GM21390 (cell line): ENCODE measurements at regions not wholly inside any gene's neighbourhood (a gene's known extent, or its start where the extent isn't known, plus 50 kb on each side); places are given as distances from the start of the nearest gene placed in this dataset.
"Not testable (repeated sequence)": the region's sequence is repeated elsewhere in the genome, so short reads cannot be mapped to it uniquely, and the experiment has no call there.

Experiments
- ATAC-seq: cut with Tn5 transposase; IDR thresholded peaks from one replicate; pipeline ENCODE4 v1.9.1; 2021; ENCODE audit not compliant: unreplicated experiment

DNA sequence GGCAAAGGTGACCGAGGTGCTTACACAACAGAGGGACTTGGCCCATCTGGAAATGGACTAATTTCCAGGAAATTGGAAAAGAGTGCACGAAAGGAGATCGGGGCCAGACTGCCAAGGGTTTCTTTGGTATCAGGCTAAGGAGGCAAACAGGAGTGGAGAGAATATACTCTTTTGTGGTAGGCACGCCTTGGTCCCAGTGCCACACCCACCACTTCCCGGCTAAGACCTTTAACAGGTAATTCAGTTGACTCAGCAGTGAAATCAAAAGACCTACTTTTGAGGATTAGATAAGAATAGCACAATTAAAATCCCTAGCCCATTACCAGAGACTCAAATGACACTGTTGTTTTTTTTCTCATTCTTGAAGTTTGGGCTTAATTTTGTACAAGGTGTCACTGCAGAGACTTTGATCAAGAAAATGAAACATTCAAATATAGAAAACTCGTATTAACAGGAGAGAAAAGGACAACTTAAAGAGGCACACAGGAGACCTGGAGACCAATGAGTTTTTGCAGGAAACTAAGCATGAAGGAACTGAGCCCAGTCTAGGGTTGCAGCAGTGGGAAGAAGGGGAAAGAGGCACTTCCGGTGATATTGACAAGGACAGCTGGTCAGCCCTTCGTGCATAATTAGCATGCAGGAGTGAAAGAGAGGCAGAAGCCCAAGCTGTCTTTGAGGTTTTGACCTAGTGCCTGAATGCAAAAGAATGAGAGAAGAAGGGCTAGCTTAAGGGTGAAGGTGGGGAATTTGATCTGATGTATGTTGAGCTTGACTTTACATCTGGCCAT lies 265.5 kb upstream of the CCL2 start:
- no peak for ATAC-seq

DNA sequence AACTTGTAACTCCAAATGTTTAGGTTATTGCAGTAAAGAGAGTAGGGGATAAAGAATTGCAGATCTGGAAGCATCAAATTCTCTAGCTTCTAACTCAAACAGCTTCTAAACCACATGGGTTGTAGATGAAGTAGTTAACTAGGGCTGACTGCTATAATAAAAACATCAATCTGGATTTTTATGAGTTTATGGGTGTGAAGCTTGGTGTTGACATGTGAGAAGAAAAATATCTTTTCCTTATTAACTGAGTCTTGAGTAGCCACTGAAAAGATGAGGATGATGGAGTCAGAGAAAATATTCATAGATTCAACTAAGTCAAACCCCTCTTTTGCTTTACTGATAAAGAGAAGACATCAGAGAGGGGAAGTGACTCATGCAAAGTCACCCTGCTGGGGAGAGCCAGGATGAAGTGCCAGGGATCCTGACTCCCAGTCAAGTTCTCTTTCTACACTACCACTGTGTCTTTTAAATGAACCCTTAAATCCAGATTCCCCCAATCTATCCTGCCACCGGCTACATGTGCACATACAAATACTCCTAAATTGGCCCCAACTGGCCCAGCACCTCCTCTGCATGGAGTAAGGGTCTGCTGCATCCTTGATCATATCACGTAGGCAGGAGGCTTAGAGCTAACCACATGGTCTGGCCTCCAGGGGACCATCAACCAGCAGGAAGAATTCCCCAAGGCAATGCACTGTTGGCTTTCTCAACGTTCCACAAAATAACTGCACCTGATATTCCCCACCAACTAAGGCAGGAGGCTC lies 264.0 kb upstream of the CCL2 start:
- ATAC-seq: no peak

DNA sequence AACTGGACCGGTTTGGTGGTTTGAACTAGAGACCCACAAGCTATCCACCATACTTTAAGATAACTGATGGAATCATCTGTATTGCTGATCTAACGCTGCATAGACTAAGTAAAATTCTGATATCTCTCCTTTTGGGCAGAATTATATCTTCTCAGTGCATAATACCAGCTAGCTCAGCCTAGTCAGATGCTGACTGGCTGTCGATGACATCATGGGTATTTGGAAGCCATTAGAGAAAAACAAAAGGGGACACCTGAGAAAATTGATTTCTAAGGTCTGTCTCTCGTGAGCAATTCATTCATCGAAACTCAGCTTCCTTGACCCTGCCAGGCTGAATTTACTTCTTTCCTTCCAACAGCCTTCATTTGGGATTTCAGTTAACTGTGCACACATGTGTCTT lies 263.0 kb upstream of the CCL2 start:
- ATAC-seq: no peak

DNA sequence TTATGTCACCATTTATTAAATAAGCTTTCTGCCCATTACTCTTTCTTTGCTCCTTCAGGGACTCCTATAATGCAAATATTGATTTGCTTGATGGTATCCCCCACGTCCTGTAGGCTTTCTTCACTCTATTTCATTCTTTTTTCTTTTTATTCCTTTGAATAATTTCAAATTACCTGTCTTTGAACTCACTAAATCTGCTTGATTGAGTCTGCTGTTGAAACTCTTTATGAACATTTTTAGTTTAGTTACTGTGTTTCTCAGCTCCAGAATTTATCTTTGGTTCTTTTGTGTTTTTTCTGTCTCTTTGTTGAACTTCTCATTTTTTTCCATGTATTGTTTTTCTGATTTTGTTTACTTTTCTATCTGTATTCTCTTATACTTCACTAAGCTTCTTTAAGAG lies 254.4 kb upstream of the CCL2 start:
- no peak for ATAC-seq

DNA sequence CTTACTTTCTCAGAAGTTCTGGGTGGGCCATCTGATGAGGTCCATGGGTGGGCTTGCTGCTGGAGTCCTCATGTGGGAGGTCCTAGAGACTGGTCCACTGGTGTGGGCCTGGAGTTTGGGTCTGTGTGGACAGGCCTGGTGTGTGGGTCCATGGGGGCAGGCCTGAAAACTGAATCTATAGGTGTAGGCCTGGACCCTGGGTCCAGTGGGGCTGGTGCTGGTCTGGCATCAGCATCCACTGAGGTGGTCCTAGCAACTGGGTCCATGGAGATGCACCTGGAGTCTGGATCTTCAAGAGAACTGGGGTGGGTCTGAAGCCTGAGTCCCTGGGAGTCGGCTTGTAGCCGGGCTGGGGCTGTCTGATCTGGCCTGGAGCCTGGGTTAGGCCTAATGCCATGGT lies 253.8 kb upstream of the CCL2 start:
- ATAC-seq: no peak

DNA sequence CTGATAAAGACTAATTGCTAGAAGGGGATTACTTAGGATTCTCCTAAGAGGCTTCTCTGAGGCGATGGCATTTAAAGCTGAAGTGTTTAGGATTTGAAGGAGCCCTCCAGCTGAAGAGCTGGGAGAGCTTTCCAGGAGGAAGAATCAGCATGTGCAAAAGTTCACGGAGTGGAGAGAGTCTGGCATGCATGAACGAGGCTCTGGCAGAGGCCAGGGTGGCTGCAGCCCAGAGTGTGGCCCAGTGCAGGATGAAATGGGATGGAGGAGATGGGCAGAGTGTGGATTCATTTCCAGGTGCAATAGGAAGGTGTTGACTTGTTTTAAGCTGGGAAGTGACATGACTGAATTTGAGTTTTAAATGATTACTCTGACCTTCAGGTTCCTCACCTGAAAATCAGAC lies 249.0 kb upstream of the CCL2 start:
- no peak for ATAC-seq

DNA sequence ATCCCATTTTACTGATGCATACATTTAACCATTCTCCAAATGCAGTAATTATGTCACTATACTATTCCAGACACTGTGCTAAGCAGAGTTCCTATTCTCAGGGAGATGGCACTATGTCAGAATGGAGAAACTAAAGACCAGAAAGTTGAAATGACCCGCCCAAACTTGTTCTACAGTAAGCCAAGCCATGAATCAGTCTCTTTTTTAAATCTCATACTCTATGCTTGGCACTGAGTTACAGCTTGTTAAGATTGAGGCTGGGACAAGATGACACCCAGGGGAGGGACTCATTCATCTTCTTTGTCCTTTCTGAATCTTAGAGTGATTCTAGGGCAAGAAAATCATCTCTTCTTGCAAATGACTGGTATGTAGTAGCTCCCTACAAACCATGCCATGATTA lies 247.0 kb upstream of the CCL2 start:
- no peak for ATAC-seq

DNA sequence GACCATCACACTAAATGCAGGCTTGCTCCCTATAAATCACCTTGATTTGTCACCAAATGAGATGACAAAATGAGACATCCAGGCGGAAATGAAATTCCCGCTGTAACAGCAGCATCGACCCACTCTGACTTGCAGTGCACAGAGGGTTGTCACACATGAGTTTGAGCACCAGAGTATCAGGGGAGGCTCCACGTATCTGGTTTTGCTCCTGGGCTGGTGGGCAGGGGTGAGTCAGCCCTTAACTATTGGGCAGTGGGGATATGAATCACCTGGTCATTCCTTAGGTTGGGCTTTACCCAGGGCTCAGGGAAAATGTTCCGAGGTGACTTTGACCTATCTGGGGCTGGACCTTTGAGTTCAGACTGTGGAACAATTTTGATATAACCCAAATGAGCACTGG lies 245.2 kb upstream of the CCL2 start:
- no peak for ATAC-seq

DNA sequence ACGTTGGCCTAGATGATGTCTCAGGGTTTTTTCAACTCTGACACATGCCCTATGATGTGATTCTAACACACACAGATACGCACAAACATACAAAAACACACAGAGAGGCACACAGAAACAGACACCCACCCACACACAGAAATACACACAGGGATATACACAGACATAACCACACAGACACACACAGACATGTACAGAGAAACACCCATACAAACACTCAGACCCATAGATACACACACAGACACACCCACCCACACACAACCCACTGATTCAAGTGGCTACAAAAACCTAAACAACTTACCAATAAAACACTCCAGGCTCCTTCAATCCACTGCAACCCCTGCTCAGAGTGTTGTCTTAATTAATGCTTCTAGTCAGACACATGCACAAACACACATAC lies 244.6 kb upstream of the CCL2 start:
- ATAC-seq: no peak

DNA sequence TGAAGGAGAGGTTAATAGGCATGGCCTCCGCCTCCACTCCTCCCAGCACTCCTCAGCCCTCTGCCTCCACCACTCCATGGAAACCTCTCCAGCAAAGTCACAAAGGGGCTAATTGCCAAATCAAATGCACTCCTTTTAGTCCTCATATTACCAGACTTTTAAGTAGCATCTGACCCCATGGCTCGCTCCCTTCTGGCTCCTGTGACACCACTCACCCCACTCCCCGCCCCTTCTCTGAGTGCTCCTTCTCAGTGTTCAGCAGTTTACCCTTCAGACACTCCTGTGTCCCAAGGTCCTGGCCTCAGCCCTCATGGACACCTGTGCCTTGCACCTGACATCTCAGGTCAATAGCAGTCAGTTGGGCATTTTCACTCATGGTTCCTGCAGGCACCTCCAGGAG lies 243.5 kb upstream of the CCL2 start:
- ATAC-seq: no peak

DNA sequence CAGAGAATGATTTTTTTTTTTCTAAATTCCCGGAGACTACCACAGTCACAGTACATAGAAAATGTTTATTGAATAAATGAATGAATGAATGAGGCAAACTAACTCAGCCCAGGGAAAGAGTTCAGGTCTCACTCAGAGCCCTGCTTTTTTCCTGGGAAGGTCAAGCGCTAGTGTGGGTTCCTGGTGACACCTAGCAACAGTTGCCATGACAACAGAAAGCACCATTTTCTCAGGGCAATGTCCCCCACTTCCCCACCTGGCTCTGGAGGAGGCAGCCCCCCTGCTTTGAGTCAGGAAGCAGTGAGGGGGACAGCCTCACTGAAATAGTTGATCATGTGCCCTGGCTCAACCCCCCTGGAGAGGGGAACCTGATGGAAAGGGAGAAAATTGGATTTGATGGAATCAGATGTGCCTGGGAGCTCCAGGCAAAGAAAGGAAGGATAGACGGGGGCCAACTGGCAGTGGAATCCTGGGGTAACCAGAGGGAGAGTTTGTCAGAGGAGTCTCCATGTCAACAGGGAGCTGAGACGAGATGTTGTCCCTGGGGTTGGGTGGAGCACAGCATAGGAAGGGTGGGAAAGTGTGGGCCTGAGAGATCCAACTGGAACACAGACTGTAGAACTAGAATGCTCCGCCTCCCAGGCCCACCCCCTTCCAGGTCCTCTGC lies 242.2 kb upstream of the CCL2 start:
- ATAC-seq: no peak

DNA sequence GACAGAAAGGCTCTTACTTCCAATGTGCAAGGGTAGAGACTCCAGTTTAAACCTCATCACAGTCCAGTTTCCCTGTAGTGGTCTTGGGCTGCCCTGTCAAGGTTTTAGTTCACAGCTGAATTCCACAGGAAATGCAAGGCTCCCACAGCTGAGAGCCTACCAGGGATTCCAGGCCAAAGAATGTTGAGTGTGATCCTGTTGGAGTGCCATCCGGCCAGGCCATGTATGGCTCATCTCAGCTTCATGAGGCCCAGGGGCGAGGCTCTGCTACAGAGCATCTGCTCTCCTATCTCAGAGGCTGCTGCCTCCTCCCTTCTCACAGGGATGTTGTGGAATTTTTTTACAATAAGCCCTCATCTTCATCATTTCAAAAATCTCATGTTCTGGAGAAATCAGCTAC lies 239.8 kb upstream of the CCL2 start:
- no peak for ATAC-seq

DNA sequence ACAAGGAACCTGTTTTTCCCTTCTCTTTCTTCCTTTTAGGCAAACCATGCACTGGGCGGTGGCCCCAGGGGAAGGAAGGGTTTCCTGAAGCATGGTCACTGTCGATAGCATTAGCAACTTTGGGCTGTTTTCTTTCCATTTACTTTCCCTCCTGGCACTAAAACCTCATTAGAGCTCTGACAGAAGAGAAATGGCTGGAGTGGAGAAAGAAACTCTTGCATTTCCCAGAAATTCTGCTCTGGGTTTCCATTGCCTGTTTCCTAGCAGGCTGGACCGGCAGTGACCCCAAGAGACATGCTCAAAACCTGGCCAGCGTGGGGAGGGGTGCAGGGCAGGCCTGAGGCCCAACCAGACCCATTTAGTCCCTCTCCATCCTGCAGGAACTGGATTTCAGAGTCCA lies 230.7 kb upstream of the CCL2 start:
- ATAC-seq: no peak

DNA sequence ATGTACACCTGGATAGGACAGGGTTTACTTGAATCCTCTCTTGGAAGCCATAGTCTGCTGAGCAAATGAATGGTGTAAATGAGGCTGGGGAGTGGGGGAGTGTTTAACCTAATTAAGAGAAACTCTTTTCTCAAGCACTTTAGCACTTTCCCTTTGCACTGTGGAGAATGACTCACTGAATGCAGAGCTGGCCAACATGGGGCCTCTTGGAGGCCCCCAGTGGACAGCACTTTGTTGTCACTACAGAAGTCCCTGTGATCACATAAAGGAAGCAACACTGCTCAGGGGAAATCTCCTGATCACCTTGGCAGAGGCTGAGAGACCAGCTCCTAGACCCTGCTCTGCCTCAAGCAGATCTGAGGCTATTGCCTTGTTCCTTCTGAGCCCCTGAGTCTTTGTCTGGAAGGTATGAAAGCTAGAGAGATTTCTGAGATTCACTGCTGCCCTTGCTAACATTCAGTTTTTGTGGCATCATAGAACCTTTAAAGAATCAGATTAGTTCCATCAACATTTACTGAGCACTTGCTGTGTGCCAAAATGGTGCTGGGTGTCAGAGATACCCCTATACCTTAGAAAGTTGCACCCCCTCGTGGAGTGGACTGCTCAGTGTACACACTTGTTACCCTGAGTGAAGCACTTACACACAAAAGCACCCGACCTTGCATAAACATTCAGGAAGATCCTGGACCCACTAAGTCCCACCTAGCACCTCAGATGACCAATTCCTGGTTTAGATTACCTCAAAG lies 230.1 kb upstream of the CCL2 start:
- ATAC-seq: no peak

DNA sequence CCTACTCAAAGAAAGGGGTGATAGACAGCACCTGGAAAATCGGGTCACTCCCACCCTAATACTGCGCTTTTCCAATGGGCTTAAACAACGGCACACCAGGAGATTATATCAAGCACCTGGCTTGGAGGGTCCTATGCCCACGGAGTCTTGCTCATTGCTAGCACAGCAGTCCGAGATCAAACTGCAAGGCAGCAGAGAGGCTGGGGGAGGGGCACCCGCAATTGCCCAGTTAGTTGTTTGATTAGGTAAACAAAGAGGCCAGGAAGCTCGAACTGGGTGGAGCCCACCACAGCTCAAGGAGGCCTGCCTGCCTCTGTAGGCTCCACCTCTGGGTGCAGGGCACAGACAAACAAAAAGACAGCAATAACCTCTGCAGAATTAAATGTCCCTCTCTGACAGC lies 224.5 kb upstream of the CCL2 start:
- ATAC-seq: not testable (repeated sequence)

DNA sequence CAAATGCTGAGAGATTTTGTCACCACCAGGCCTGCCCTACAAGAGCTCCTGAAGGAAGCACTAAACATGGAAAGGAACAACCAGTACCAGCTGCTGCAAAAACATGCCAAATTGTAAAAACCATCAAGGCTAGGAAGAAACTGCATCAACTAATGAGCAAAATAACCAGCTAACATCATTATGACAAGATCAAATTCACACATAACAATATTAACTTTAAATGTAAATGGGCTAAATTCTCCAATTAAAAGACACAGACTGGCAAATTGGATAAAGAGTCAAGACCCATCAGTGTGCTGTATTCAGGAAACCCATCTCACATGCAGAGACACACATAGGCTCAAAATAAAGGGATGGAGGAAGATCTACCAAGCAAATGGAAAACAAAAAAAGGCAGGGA lies 222.8 kb upstream of the CCL2 start:
- ATAC-seq: not testable (repeated sequence)

DNA sequence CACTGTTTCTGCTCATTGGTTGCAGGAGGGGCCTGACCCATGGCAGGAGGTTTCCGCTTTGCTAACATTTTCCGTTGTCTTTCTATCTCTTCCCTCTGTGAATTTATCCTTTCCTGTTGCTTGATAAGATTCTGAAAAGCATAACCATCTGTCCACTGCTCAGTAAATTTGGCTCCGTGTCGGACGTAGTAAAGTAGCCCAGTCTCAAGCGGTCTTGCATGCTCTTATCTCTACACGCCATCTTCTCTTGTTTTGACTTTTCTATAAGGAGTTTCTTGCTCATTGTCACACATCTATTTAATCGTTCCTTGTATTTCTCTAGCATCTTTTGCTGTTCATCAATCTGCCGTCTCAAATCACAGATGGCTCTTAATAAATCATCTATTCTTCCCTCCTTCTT lies 216.3 kb upstream of the CCL2 start:
- not testable (repeated sequence) for ATAC-seq

DNA sequence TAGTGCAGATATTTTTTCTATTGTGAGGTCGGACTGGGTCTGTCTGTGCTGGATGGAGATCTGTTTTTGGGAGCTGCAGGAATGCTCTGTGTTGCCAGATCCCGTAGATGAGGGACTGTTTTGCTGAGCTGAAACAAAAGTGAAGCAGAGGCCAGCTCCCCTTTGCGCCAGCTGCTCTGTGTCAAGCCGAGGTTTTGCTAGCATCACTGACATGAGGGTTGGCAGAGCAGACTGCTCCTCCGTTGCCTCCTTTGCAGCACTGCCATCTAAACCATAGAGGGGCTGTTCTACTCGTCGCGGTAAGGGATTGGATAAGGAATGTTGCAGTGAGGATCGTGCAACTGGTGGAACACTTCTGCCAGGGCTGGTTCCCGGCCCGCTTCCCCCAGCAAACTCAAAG lies 215.9 kb upstream of the CCL2 start:
- ATAC-seq: not testable (repeated sequence)

DNA sequence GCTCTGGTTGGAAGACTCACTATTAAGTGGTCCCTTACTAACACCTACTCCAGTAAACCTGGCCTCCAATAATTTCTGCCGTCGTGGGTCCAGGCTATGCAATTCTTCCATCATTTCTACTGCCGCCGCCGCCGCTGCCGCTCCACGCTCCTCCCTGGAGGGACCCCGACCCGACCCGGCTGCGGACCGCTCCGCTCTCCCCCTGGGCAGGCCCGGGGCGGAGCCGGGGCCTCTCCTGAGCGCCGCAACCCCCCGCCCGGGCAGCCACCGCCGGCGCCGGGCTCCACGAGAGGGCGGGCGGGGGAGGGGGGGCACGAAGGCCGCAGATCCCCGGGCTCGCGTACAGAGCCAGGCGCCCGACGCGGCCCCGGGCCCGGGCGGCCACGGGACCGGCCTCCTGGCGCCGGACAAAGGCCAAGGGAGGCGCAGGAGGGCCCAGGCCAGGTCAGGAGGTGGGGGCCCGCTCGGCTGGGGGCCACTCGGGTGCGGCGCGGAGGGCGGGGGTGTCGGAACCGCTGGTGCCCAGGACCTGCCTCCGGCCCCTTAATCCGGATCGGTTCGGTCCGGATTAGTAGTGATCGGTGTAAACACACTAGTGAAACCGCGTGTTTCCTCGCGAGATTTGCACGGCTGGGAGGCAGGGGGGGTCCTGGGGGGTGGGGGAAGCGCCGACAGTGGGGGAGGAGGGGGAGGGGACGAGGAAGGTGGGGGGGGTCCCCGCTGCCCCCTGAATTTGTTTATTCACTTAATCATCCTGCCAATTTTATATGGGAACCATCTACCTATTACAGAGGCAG lies 215.1 kb upstream of the CCL2 start:
- not testable (repeated sequence) for ATAC-seq

DNA sequence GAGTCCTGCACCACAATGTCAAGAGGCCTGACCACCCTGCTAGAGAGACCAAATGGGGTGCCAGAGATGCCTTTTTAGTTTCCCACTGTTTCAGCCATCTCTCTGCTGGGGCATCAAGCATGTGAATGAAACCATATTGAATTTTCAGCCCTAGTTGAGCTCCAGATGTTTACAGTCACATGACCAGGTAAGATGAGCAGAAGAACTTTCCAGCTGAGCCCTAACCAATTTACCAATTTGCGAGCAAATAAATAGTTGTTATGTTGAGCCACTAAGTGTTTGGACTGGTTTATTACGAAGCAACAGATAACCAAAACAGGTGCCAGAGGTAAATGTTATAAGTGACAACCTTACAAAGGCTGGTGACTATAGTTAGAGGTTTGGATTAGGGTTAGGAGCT lies 209.1 kb upstream of the CCL2 start:
- ATAC-seq: no peak

DNA sequence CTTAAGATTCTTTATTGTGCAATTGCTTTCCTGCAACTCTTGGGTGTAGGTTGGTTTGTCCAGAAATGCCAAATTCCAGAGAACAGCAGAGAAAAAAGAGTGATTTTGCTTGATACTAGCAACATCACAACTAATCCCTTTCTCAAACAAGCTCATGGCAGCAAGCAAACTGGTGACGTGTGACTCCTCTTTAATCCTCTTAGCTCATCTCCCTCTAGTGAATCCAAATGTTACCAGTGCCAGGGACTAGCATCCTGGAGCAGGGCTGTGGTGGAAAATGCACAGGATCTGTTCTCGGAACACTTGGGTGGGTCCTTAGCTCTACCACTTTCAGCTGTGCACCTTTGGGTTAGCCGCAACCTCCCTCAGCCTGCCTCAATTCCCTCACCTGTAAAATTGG lies 204.0 kb upstream of the CCL2 start:
- ATAC-seq: no peak
